ENCODE measurements at regions not wholly inside any gene's neighbourhood (a gene's known extent, or its start where the extent isn't known, plus 50 kb on each side); places are given as distances from the start of the nearest gene placed in this dataset.
A peak's percentile ranks its signal among the peaks of the same experiment; 100 is the strongest.

- Histone ChIP-seq H3K9ac (ENCODE audit: low read depth in 1 of 3, low read length in 3 of 3) (no peak overlapping the region), H3K36me3 (ENCODE audit: control insufficient read depth in 3 of 3, insufficient read depth in 3 of 3, low read length in 3 of 3) (no peaks in the 10 kb centered on the region), H3K27me3 (ENCODE audit: control insufficient read depth in 3 of 3, insufficient read depth in 3 of 3, low read length in 3 of 3) (no peaks in the 10 kb centered on the region), H3K4me1 (ENCODE audit: control insufficient read depth in 3 of 3, insufficient read depth in 3 of 3, low read length in 3 of 3) (no peaks in the 10 kb centered on the region), H3K27ac (ENCODE audit: low read depth, low read length) (no peak overlapping the region), H3K4me3 (ENCODE audit: low read length in 3 of 3) (no peak overlapping the region), H3K9me3 (ENCODE audit: control insufficient read depth in 3 of 3, low read length in 3 of 3) (no peaks in the 10 kb centered on the region)
Observed at GRCh38 chr18:56516789-56517188, 121.6 kb downstream of the TXNL1 start.

- no peaks in the 10 kb centered on the region for H3K4me1 ChIP-seq (ENCODE audit: control insufficient read depth in 3 of 3, insufficient read depth in 3 of 3, low read length in 3 of 3)
- H3K27me3 ChIP-seq (ENCODE audit: control insufficient read depth in 3 of 3, insufficient read depth in 3 of 3, low read length in 3 of 3): no peaks in the 10 kb centered on the region
- no peak overlapping the region for H3K4me3 ChIP-seq (ENCODE audit: low read length in 3 of 3)
- no peak overlapping the region for H3K9ac ChIP-seq (ENCODE audit: low read depth in 1 of 3, low read length in 3 of 3)
- H3K9me3 ChIP-seq (ENCODE audit: control insufficient read depth in 3 of 3, low read length in 3 of 3): no peaks in the 10 kb centered on the region
- no peak overlapping the region for H3K27ac ChIP-seq (ENCODE audit: low read depth, low read length)
- no peaks in the 10 kb centered on the region for H3K36me3 ChIP-seq (ENCODE audit: control insufficient read depth in 3 of 3, insufficient read depth in 3 of 3, low read length in 3 of 3)
Observed at GRCh38 chr18:56515522-56515921, 122.9 kb downstream of the TXNL1 start.

- Histone ChIP-seq H3K4me1 (ENCODE audit: control insufficient read depth in 3 of 3, insufficient read depth in 3 of 3, low read length in 3 of 3) (no peaks in the 10 kb centered on the region), H3K9me3 (ENCODE audit: control insufficient read depth in 3 of 3, low read length in 3 of 3) (no peaks in the 10 kb centered on the region), H3K9ac (ENCODE audit: low read depth in 1 of 3, low read length in 3 of 3) (no peak overlapping the region), H3K36me3 (ENCODE audit: control insufficient read depth in 3 of 3, insufficient read depth in 3 of 3, low read length in 3 of 3) (no peaks in the 10 kb centered on the region), H3K27me3 (ENCODE audit: control insufficient read depth in 3 of 3, insufficient read depth in 3 of 3, low read length in 3 of 3) (no peaks in the 10 kb centered on the region), H3K4me3 (ENCODE audit: low read length in 3 of 3) (no peak overlapping the region), H3K27ac (ENCODE audit: low read depth, low read length) (no peak overlapping the region)
Observed at GRCh38 chr18:56511996-56512395, 126.4 kb downstream of the TXNL1 start.

GRCh38 chr18:56510108-56510507 is 128.3 kb downstream of the TXNL1 start:
- Histone ChIP-seq H3K9me3 (ENCODE audit: control insufficient read depth in 3 of 3, low read length in 3 of 3) (no peaks in the 10 kb centered on the region), H3K4me3 (ENCODE audit: low read length in 3 of 3) (no peak overlapping the region), H3K4me1 (ENCODE audit: control insufficient read depth in 3 of 3, insufficient read depth in 3 of 3, low read length in 3 of 3) (no peaks in the 10 kb centered on the region), H3K27me3 (ENCODE audit: control insufficient read depth in 3 of 3, insufficient read depth in 3 of 3, low read length in 3 of 3) (no peaks in the 10 kb centered on the region), H3K27ac (ENCODE audit: low read depth, low read length) (no peak overlapping the region), H3K9ac (ENCODE audit: low read depth in 1 of 3, low read length in 3 of 3) (no peak overlapping the region), H3K36me3 (ENCODE audit: control insufficient read depth in 3 of 3, insufficient read depth in 3 of 3, low read length in 3 of 3) (no peaks in the 10 kb centered on the region)

GRCh38 chr18:56509656-56510055 is 128.7 kb downstream of the TXNL1 start:
- Histone ChIP-seq H3K4me3 (ENCODE audit: low read length in 3 of 3) (no peak overlapping the region), H3K27ac (ENCODE audit: low read depth, low read length) (no peak overlapping the region), H3K9ac (ENCODE audit: low read depth in 1 of 3, low read length in 3 of 3) (no peak overlapping the region), H3K9me3 (ENCODE audit: control insufficient read depth in 3 of 3, low read length in 3 of 3) (no peaks in the 10 kb centered on the region), H3K4me1 (ENCODE audit: control insufficient read depth in 3 of 3, insufficient read depth in 3 of 3, low read length in 3 of 3) (no peaks in the 10 kb centered on the region), H3K36me3 (ENCODE audit: control insufficient read depth in 3 of 3, insufficient read depth in 3 of 3, low read length in 3 of 3) (no peaks in the 10 kb centered on the region), H3K27me3 (ENCODE audit: control insufficient read depth in 3 of 3, insufficient read depth in 3 of 3, low read length in 3 of 3) (no peaks in the 10 kb centered on the region)

- H3K4me3 ChIP-seq (ENCODE audit: low read length in 3 of 3): no peak overlapping the region
- H3K4me1 ChIP-seq (ENCODE audit: control insufficient read depth in 3 of 3, insufficient read depth in 3 of 3, low read length in 3 of 3): no peaks in the 10 kb centered on the region
- H3K9me3 ChIP-seq (ENCODE audit: control insufficient read depth in 3 of 3, low read length in 3 of 3): no peaks in the 10 kb centered on the region
- H3K27ac ChIP-seq (ENCODE audit: low read depth, low read length): no peak overlapping the region
- H3K27me3 ChIP-seq (ENCODE audit: control insufficient read depth in 3 of 3, insufficient read depth in 3 of 3, low read length in 3 of 3): no peaks in the 10 kb centered on the region
- no peaks in the 10 kb centered on the region for H3K36me3 ChIP-seq (ENCODE audit: control insufficient read depth in 3 of 3, insufficient read depth in 3 of 3, low read length in 3 of 3)
- H3K9ac ChIP-seq (ENCODE audit: low read depth in 1 of 3, low read length in 3 of 3): no peak overlapping the region
Observed at GRCh38 chr18:56508370-56509036, 129.9 kb downstream of the TXNL1 start.

GRCh38 chr18:56505971-56506370 is 132.4 kb downstream of the TXNL1 start:
- no peak overlapping the region for H3K9ac ChIP-seq (ENCODE audit: low read depth in 1 of 3, low read length in 3 of 3)
- H3K27ac ChIP-seq (ENCODE audit: low read depth, low read length): no peak overlapping the region
- H3K4me1 ChIP-seq (ENCODE audit: control insufficient read depth in 3 of 3, insufficient read depth in 3 of 3, low read length in 3 of 3): peaks cover 0 to 2% (median 0%) of the 10 kb centered on the region in 3 donors
- H3K27me3 ChIP-seq (ENCODE audit: control insufficient read depth in 3 of 3, insufficient read depth in 3 of 3, low read length in 3 of 3): no peaks in the 10 kb centered on the region
- no peaks in the 10 kb centered on the region for H3K36me3 ChIP-seq (ENCODE audit: control insufficient read depth in 3 of 3, insufficient read depth in 3 of 3, low read length in 3 of 3)
- H3K9me3 ChIP-seq (ENCODE audit: control insufficient read depth in 3 of 3, low read length in 3 of 3): no peaks in the 10 kb centered on the region
- H3K4me3 ChIP-seq (ENCODE audit: low read length in 3 of 3): no peak overlapping the region

- Histone ChIP-seq H3K36me3 (ENCODE audit: control insufficient read depth in 3 of 3, insufficient read depth in 3 of 3, low read length in 3 of 3) (no peaks in the 10 kb centered on the region), H3K4me1 (ENCODE audit: control insufficient read depth in 3 of 3, insufficient read depth in 3 of 3, low read length in 3 of 3) (peaks cover 0 to 2% (median 0%) of the 10 kb centered on the region in 3 donors), H3K4me3 (ENCODE audit: low read length in 3 of 3) (no peak overlapping the region), H3K27me3 (ENCODE audit: control insufficient read depth in 3 of 3, insufficient read depth in 3 of 3, low read length in 3 of 3) (no peaks in the 10 kb centered on the region), H3K9ac (ENCODE audit: low read depth in 1 of 3, low read length in 3 of 3) (no peak overlapping the region), H3K27ac (ENCODE audit: low read depth, low read length) (no peak overlapping the region), H3K9me3 (ENCODE audit: control insufficient read depth in 3 of 3, low read length in 3 of 3) (no peaks in the 10 kb centered on the region)
Observed at GRCh38 chr18:56505293-56505692, 133.1 kb downstream of the TXNL1 start.

- Histone ChIP-seq H3K9ac (ENCODE audit: low read depth in 1 of 3, low read length in 3 of 3) (no peak overlapping the region), H3K9me3 (ENCODE audit: control insufficient read depth in 3 of 3, low read length in 3 of 3) (no peaks in the 10 kb centered on the region), H3K27me3 (ENCODE audit: control insufficient read depth in 3 of 3, insufficient read depth in 3 of 3, low read length in 3 of 3) (no peaks in the 10 kb centered on the region), H3K4me1 (ENCODE audit: control insufficient read depth in 3 of 3, insufficient read depth in 3 of 3, low read length in 3 of 3) (peaks cover 0 to 2% (median 0%) of the 10 kb centered on the region in 3 donors), H3K36me3 (ENCODE audit: control insufficient read depth in 3 of 3, insufficient read depth in 3 of 3, low read length in 3 of 3) (no peaks in the 10 kb centered on the region), H3K4me3 (ENCODE audit: low read length in 3 of 3) (peak overlapping the region in 1 of 3 donors; percentile 19), H3K27ac (ENCODE audit: low read depth, low read length) (no peak overlapping the region)
Observed at GRCh38 chr18:56501896-56502295, 136.5 kb downstream of the TXNL1 start.

- no peak overlapping the region for H3K9ac ChIP-seq (ENCODE audit: low read depth in 1 of 3, low read length in 3 of 3)
Observed at GRCh38 chr18:56495884-56496283, 142.5 kb downstream of the TXNL1 start.

More at GRCh38 chr18:56495884-56496283, 142.5 kb downstream of the TXNL1 start:
- H3K27ac ChIP-seq (ENCODE audit: low read depth, low read length): no peak overlapping the region
- H3K9me3 ChIP-seq (ENCODE audit: control insufficient read depth in 3 of 3, low read length in 3 of 3): peaks cover 0 to 2% (median 0%) of the 10 kb centered on the region in 3 donors
- H3K4me3 ChIP-seq (ENCODE audit: low read length in 3 of 3): no peak overlapping the region
- H3K4me1 ChIP-seq (ENCODE audit: control insufficient read depth in 3 of 3, insufficient read depth in 3 of 3, low read length in 3 of 3): no peaks in the 10 kb centered on the region
- no peaks in the 10 kb centered on the region for H3K36me3 ChIP-seq (ENCODE audit: control insufficient read depth in 3 of 3, insufficient read depth in 3 of 3, low read length in 3 of 3)
- no peaks in the 10 kb centered on the region for H3K27me3 ChIP-seq (ENCODE audit: control insufficient read depth in 3 of 3, insufficient read depth in 3 of 3, low read length in 3 of 3)
